ENCODE measurements at regions not wholly inside any gene's neighbourhood (a gene's known extent, or its start where the extent isn't known, plus 50 kb on each side); places are given as distances from the start of the nearest gene placed in this dataset.

- TF ChIP-seq, protein P1, sequence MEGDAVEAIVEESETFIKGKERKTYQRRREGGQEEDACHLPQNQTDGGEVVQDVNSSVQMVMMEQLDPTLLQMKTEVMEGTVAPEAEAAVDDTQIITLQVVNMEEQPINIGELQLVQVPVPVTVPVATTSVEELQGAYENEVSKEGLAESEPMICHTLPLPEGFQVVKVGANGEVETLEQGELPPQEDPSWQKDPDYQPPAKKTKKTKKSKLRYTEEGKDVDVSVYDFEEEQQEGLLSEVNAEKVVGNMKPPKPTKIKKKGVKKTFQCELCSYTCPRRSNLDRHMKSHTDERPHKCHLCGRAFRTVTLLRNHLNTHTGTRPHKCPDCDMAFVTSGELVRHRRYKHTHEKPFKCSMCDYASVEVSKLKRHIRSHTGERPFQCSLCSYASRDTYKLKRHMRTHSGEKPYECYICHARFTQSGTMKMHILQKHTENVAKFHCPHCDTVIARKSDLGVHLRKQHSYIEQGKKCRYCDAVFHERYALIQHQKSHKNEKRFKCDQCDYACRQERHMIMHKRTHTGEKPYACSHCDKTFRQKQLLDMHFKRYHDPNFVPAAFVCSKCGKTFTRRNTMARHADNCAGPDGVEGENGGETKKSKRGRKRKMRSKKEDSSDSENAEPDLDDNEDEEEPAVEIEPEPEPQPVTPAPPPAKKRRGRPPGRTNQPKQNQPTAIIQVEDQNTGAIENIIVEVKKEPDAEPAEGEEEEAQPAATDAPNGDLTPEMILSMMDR (IDR thresholded peaks at IDR 0.05; ENCODE audit: insufficient read depth, missing control alignments): no peak
- DNase-seq (ENCODE audit: insufficient read length, low spot score) (no peak), FAIRE-seq (no peak)
Measured at GRCh38 chr11:39910087-39910486, 1549.4 kb downstream of the LRRC4C start.

- no peak for DNase-seq (ENCODE audit: insufficient read length, low spot score)
- TF ChIP-seq, protein P1 (IDR thresholded peaks at IDR 0.05; ENCODE audit: insufficient read depth, missing control alignments): no peak
- no peak for FAIRE-seq
Measured at GRCh38 chr11:39860931-39861330, 1598.5 kb downstream of the LRRC4C start.

DNA sequence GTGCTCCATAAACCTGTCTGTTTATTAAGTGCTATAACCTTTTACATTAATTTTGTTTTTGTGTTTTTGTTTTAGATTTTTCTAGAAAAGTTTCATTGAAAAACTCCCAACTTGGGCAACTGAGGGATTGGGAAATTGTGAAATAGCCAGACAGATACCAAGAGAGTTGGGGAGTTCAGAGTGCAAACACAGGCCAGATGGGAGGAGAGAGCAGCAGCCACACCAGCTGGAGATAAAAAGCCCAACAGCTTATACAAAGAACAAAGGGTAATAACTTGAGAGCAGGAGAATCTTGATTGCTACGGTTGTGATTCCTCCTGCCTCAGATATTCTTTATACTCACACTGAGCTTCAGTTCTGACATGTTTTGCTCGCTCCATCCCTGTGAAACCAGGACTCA lies 1642.2 kb downstream of the LRRC4C start:
- TF ChIP-seq, protein P1 (IDR thresholded peaks at IDR 0.05; ENCODE audit: insufficient read depth, missing control alignments): no peak
- peak; percentile 93 for FAIRE-seq
- DNase-seq (ENCODE audit: insufficient read length, low spot score): peak; percentile 17

- DNase-seq (ENCODE audit: insufficient read length, low spot score): no peak
- no peak for FAIRE-seq
- TF ChIP-seq, protein P1 (IDR thresholded peaks at IDR 0.05; ENCODE audit: insufficient read depth, missing control alignments): no peak
Measured at GRCh38 chr11:39810358-39810757, 1649.1 kb downstream of the LRRC4C start.

GRCh38 chr11:39809833-39810232 lies 1649.6 kb downstream of the LRRC4C start:
- DNase-seq (ENCODE audit: insufficient read length, low spot score) (no peak), FAIRE-seq (no peak)
- TF ChIP-seq, protein P1 (IDR thresholded peaks at IDR 0.05; ENCODE audit: insufficient read depth, missing control alignments): no peak

- TF ChIP-seq, protein P1 (IDR thresholded peaks at IDR 0.05; ENCODE audit: insufficient read depth, missing control alignments): no peak
- no peak for FAIRE-seq
- no peak for DNase-seq (ENCODE audit: insufficient read length, low spot score)
Measured at GRCh38 chr11:39807904-39808303, 1651.5 kb downstream of the LRRC4C start.

GRCh38 chr11:39806652-39807051 lies 1652.8 kb downstream of the LRRC4C start:
- FAIRE-seq (no peak), DNase-seq (ENCODE audit: insufficient read length, low spot score) (no peak)
- TF ChIP-seq, protein P1 (IDR thresholded peaks at IDR 0.05; ENCODE audit: insufficient read depth, missing control alignments): no peak

Data from D721Med (cell line).